Daoy (cell line): ENCODE measurements at regions not wholly inside any gene's neighbourhood (a gene's known extent, or its start where the extent isn't known, plus 50 kb on each side); places are given as distances from the start of the nearest gene placed in this dataset.

ENCODE experiments used
- DNase-seq: peaks from one replicate; pipeline ENCODE4 v3.0.0-alpha.2; 2015; ENCODE audit warnings: low read depth

GRCh38 chrX:99717716-99718115, 692.4 kb downstream of the PCDH19 start:
- DNase-seq, result no peak

- no peak for DNase-seq
Measured at GRCh38 chrX:99705701-99706100, 704.4 kb downstream of the PCDH19 start.

GRCh38 chrX:99703473-99703872, 706.6 kb downstream of the PCDH19 start:
- DNase-seq, result no peak

- no peak for DNase-seq
Measured at GRCh38 chrX:99698451-99698850, 711.6 kb downstream of the PCDH19 start.

- DNase-seq, result no peak
Measured at GRCh38 chrX:99663136-99663535, 746.9 kb downstream of the PCDH19 start.

GRCh38 chrX:99654188-99654587, 755.9 kb downstream of the PCDH19 start:
- DNase-seq, result no peak

GRCh38 chrX:99653352-99653751, 756.7 kb downstream of the PCDH19 start:
- DNase-seq, result no peak

- DNase-seq, result no peak
Measured at GRCh38 chrX:99613041-99613440, 797.0 kb downstream of the PCDH19 start.

- no peak for DNase-seq
Measured at GRCh38 chrX:99603091-99603814, 806.8 kb downstream of the PCDH19 start.

- DNase-seq, result no peak
Measured at GRCh38 chrX:99602107-99602506, 808.0 kb downstream of the PCDH19 start.

- no peak for DNase-seq
Measured at GRCh38 chrX:99588936-99589335, 821.1 kb downstream of the PCDH19 start.

- no peak for DNase-seq
Measured at GRCh38 chrX:99572711-99573110, 837.4 kb downstream of the PCDH19 start.

- no peak for DNase-seq
Measured at GRCh38 chrX:99549381-99549780, 860.7 kb downstream of the PCDH19 start.

- DNase-seq, result no peak
Measured at GRCh38 chrX:99522450-99522849, 887.6 kb downstream of the PCDH19 start.

- DNase-seq, result no peak
Measured at GRCh38 chrX:99507768-99508167, 902.3 kb downstream of the PCDH19 start.

GRCh38 chrX:99495453-99495852, 914.6 kb downstream of the PCDH19 start:
- DNase-seq, result no peak

GRCh38 chrX:99494668-99495067, 915.4 kb downstream of the PCDH19 start:
- DNase-seq, result no peak

- no peak for DNase-seq
Measured at GRCh38 chrX:99480728-99481127, 929.3 kb downstream of the PCDH19 start.

GRCh38 chrX:99469439-99469838, 940.6 kb downstream of the PCDH19 start:
- DNase-seq, result no peak

GRCh38 chrX:99468993-99469392, 941.1 kb downstream of the PCDH19 start:
- DNase-seq, result no peak

- DNase-seq, result no peak
Measured at GRCh38 chrX:99461223-99461622, 948.9 kb downstream of the PCDH19 start.

- DNase-seq, result no peak
Measured at GRCh38 chrX:99445336-99445735, 964.7 kb downstream of the PCDH19 start.

- no peak for DNase-seq
Measured at GRCh38 chrX:99421796-99422195, 988.3 kb downstream of the PCDH19 start.

- DNase-seq, result no peak
Measured at GRCh38 chrX:99415470-99415869, 994.6 kb downstream of the PCDH19 start.
